H1 (cell line): ENCODE measurements at regions not wholly inside any gene's neighbourhood (a gene's known extent, or its start where the extent isn't known, plus 50 kb on each side); places are given as distances from the start of the nearest gene placed in this dataset.

ENCODE experiments used
- CTCF ChIA-PET: fragments of 300-600 bp; sonication (Branson Sonifier 250); formaldehyde crosslinking; loops from one replicate; lab custom pipeline; 2021; ENCODE audit not compliant: partially characterized antibody; lab: Charles Lee
- POLR2A ChIA-PET: fragments of 300-600 bp; sonication (Branson Sonifier 250); formaldehyde crosslinking; loops from one replicate; lab custom pipeline; 2021; ENCODE audit warnings: inconsistent platforms; ENCODE audit not compliant: partially characterized antibody; lab: Charles Lee
- DNase-seq, 2 experiments: peaks; one replicate each; pipeline versions ENCODE4 v3.0.0 to v3.0.0-alpha.2; 2010 to 2022; ENCODE audit warnings: low spot score in 2 of 2, low read depth in 1 of 2, mixed read lengths in 1 of 2
- FAIRE-seq: peaks from 2 replicates; lab custom pipeline; 2011; peaks lifted over from hg19 to GRCh38; lab: Jason Lieb, UNC
- H2AFZ ChIP-seq: 2 replicates; pipeline ENCODE4 v1.8.1; 2012; ENCODE audit warnings: low read length, inconsistent platforms
- H2AK5ac ChIP-seq: 2 replicates; pipeline ENCODE4 v1.6.1; 2013; ENCODE audit warnings: low read depth, low read length
- H2BK120ac ChIP-seq: replicated peaks from 2 replicates; pipeline ENCODE3; 2013; ENCODE audit warnings: low read depth, low read length, inconsistent platforms
- H2BK12ac ChIP-seq: 2 replicates; pipeline ENCODE4 v1.6.1; 2013; ENCODE audit warnings: low read depth, low read length
- H2BK15ac ChIP-seq: 2 replicates; pipeline ENCODE4 v1.6.1; 2013; ENCODE audit warnings: low read length
- H2BK20ac ChIP-seq: 2 replicates; pipeline ENCODE4 v1.6.1; 2013; ENCODE audit warnings: low read length
- H2BK5ac ChIP-seq: 2 replicates; pipeline ENCODE4 v1.6.1; 2013; ENCODE audit warnings: low read depth, low read length
- H3K14ac ChIP-seq: 2 replicates; pipeline ENCODE4 v1.6.1; 2013; ENCODE audit warnings: inconsistent platforms; ENCODE audit not compliant: insufficient read length
- H3K18ac ChIP-seq: 2 replicates; pipeline ENCODE4 v1.6.1; 2013; ENCODE audit warnings: low read length; ENCODE audit errors: extremely low read depth
- H3K23ac ChIP-seq: 2 replicates; pipeline ENCODE4 v1.6.1; 2013; ENCODE audit warnings: inconsistent platforms; ENCODE audit not compliant: insufficient read length
- H3K23me2 ChIP-seq: 2 replicates; pipeline ENCODE4 v1.6.1; 2013; ENCODE audit warnings: low read depth, low read length
- H3K27ac ChIP-seq: 2 replicates; pipeline ENCODE4 v1.6.1; 2011; ENCODE audit warnings: low read depth, low read length, inconsistent platforms
- H3K27me3 ChIP-seq, 4 experiments: replicated peaks in 1 of 4; 1 replicate in 1 of 4; 2 replicates in 3 of 4; pipeline versions ENCODE4 v1.6.1 to v1.8.1; 2011 to 2013; ENCODE audit warnings: low read length in 3 of 4, mild to moderate bottlenecking in 3 of 4, inconsistent platforms in 2 of 4, mixed read lengths in 2 of 4, moderate library complexity in 1 of 4; ENCODE audit not compliant: control insufficient read depth in 3 of 4, insufficient read depth in 3 of 4; ENCODE audit errors: extremely low read depth in 1 of 4
- H3K36me3 ChIP-seq, 4 experiments: 2 replicates each; pipeline versions ENCODE4 v1.6.1 to v1.8.1; 2011 to 2013; ENCODE audit warnings: mild to moderate bottlenecking in 4 of 4, low read length in 3 of 4, moderate library complexity in 2 of 4, control low read depth in 1 of 4, inconsistent platforms in 1 of 4; ENCODE audit not compliant: insufficient read depth in 4 of 4, control insufficient read depth in 2 of 4
- H3K4ac ChIP-seq: replicated peaks from 2 replicates; pipeline ENCODE3; 2013; ENCODE audit warnings: low read length, low read depth, mixed read lengths, inconsistent platforms; ENCODE audit not compliant: insufficient read length
- H3K4me1 ChIP-seq, 4 experiments: replicated peaks in 1 of 4; 1 replicate in 1 of 4; 2 replicates in 3 of 4; pipeline versions ENCODE4 v1.6.1 to v1.8.1; 2011 to 2013; ENCODE audit warnings: low read length in 3 of 4, inconsistent platforms in 2 of 4, mixed read lengths in 1 of 4; ENCODE audit not compliant: insufficient read depth in 4 of 4, control insufficient read depth in 3 of 4
- H3K4me2 ChIP-seq, 2 experiments: 2 replicates each; pipeline versions ENCODE4 v1.6.1 to v1.8.1; 2011 to 2013; ENCODE audit warnings: low read depth in 2 of 2, low read length in 2 of 2, control low read depth in 1 of 2, inconsistent platforms in 1 of 2, mild to moderate bottlenecking in 1 of 2; ENCODE audit not compliant: insufficient read depth in 1 of 2
- H3K4me3 ChIP-seq, 4 experiments: fragments of 200-600, 300-600 bp in 1 of 4; sonication (generic), shearing (Covaris generic), sonication (Bioruptor Twin) in 1 of 4; 2 replicates each; pipeline versions ENCODE4 v1.5.1 to v1.8.1; 2011 to 2016; ENCODE audit warnings: low read length in 4 of 4, low read depth in 3 of 4, control low read depth in 2 of 4, inconsistent platforms in 2 of 4, mild to moderate bottlenecking in 2 of 4, mixed read lengths in 1 of 4, moderate library complexity in 1 of 4; ENCODE audit not compliant: insufficient read depth in 2 of 4; ENCODE audit errors: extremely low read depth in 1 of 4
- H3K56ac ChIP-seq: replicated peaks from 2 replicates; pipeline ENCODE3; 2013; ENCODE audit warnings: low read depth, mild to moderate bottlenecking, mixed read lengths, low read length, inconsistent platforms; ENCODE audit not compliant: insufficient read length
- H3K79me1 ChIP-seq: 2 replicates; pipeline ENCODE4 v1.6.1; 2013; ENCODE audit warnings: low read depth, low read length, control low read depth
- H3K79me2 ChIP-seq, 2 experiments: 2 replicates each; pipeline versions ENCODE4 v1.6.1 to v1.8.1; 2012 to 2013; ENCODE audit warnings: low read length in 2 of 2, mild to moderate bottlenecking in 2 of 2, inconsistent platforms in 1 of 2; ENCODE audit not compliant: insufficient read depth in 2 of 2, control insufficient read depth in 1 of 2
- H3K9ac ChIP-seq, 4 experiments: replicated peaks in 1 of 4; 1 replicate in 1 of 4; 2 replicates in 3 of 4; pipeline versions ENCODE4 v1.6.1 to v1.8.1; 2011 to 2013; ENCODE audit warnings: low read depth in 3 of 4, low read length in 3 of 4, control low read depth in 2 of 4, mild to moderate bottlenecking in 2 of 4, moderate library complexity in 2 of 4, inconsistent platforms in 1 of 4; ENCODE audit errors: extremely low read depth in 1 of 4
- H3K9me3 ChIP-seq, 2 experiments: 2 replicates each; pipeline versions ENCODE4 v1.6.1 to v1.8.1; 2012 to 2013; ENCODE audit warnings: mild to moderate bottlenecking in 2 of 2, moderate library complexity in 2 of 2, control low read depth in 1 of 2, inconsistent platforms in 1 of 2, low read depth in 1 of 2, low read length in 1 of 2, mixed read lengths in 1 of 2; ENCODE audit not compliant: insufficient read depth in 2 of 2
- H4K20me1 ChIP-seq, 2 experiments: replicated peaks in 1 of 2; 2 replicates each; pipeline versions ENCODE3 to v1.8.1; 2011 to 2013; ENCODE audit warnings: inconsistent platforms in 2 of 2, low read length in 2 of 2, mild to moderate bottlenecking in 1 of 2; ENCODE audit not compliant: insufficient read depth in 2 of 2, control insufficient read depth in 1 of 2
- H4K5ac ChIP-seq: 2 replicates; pipeline ENCODE4 v1.6.1; 2013; ENCODE audit warnings: low read length, low read depth, mixed read lengths, inconsistent platforms; ENCODE audit not compliant: insufficient read length
- H4K8ac ChIP-seq: 2 replicates; pipeline ENCODE4 v1.8.0; 2013; ENCODE audit warnings: mild to moderate bottlenecking, moderate library complexity, low read length, inconsistent platforms; ENCODE audit not compliant: insufficient read depth; ENCODE audit errors: extremely low read depth
- H4K91ac ChIP-seq: replicated peaks from 2 replicates; pipeline ENCODE3; 2013; ENCODE audit warnings: low read length, mixed read lengths, inconsistent platforms; ENCODE audit not compliant: insufficient read length
- CTCF ChIP-seq, 3 experiments: IDR thresholded peaks; 1 replicate in 2 of 3; 2 replicates in 1 of 3; pipeline versions ENCODE4 v1.5.1 to v1.6.1; 2011; ENCODE audit warnings: low read length in 3 of 3, mild to moderate bottlenecking in 3 of 3, inconsistent platforms in 2 of 3, low read depth in 1 of 3, moderate library complexity in 1 of 3; ENCODE audit not compliant: insufficient read depth in 1 of 3; ENCODE audit errors: control extremely low read depth in 1 of 3
- NRF1 ChIP-seq: IDR thresholded peaks from 2 replicates; pipeline ENCODE4 v1.6.1; 2011; ENCODE audit warnings: mild to moderate bottlenecking, low read depth, low read length, improper control_type of control experiment
- POLR2AphosphoS5 ChIP-seq: IDR thresholded peaks from 2 replicates; pipeline ENCODE4 v1.6.1; 2011; ENCODE audit warnings: low read depth, low read length
- SIX5 ChIP-seq: IDR thresholded peaks from 2 replicates; pipeline ENCODE4 v1.6.1; 2011; ENCODE audit warnings: mild to moderate bottlenecking, low read depth, low read length
- SP4 ChIP-seq: IDR thresholded peaks from 2 replicates; pipeline ENCODE4 v1.6.1; 2012; ENCODE audit warnings: low read length, inconsistent platforms
- TAF1 ChIP-seq: IDR thresholded peaks from 2 replicates; pipeline ENCODE4 v1.6.1; 2011; ENCODE audit warnings: mild to moderate bottlenecking, low read depth, low read length
- TBP ChIP-seq: IDR thresholded peaks from 2 replicates; pipeline ENCODE4 v1.6.1; 2011; ENCODE audit warnings: low read depth, low read length, improper control_type of control experiment
- TEAD4 ChIP-seq: IDR thresholded peaks from 2 replicates; pipeline ENCODE4 v1.6.1; 2012; ENCODE audit warnings: low read depth, low read length, inconsistent platforms, mixed read lengths
- WGBS, 2 experiments: shearing (Covaris generic) in 1 of 2; methylation state at CpG; one replicate each; pipeline versions ENCODE4 v1.1.6 to v1.1.7; 2013 to 2015; ENCODE audit warnings: low lambda C conversion rate in 2 of 2, mixed read lengths in 2 of 2, inconsistent platforms in 1 of 2, low coverage in 1 of 2, missing lambda C conversion rate in 1 of 2; ENCODE audit not compliant: insufficient replicate concordance in 2 of 2, insufficient coverage in 1 of 2, insufficient read length in 1 of 2; ENCODE audit errors: extremely low coverage in 1 of 2, missing lambda C conversion rate in 1 of 2; 5-methylcytosine and 5-hydroxymethylcytosine counted together

- H4K8ac ChIP-seq = no peak overlapping the region
- H2BK12ac ChIP-seq = no peak overlapping the region
- TF ChIP-seq SP4 (no peak), SIX5 (peak; percentile 64), NRF1 (no peak), CTCF (IDR thresholded peaks at IDR 0.05; ENCODE audit: control extremely low read depth in 1 of 3, insufficient read depth in 1 of 3, low read depth in 1 of 3, low read length in 3 of 3) (no peak), TEAD4 (peak; percentile 72), TBP (peak; percentile 41; the same call in 1 of the 2 replicates), TAF1 (peak; percentile 54; the same call in 1 of the 2 replicates), POLR2AphosphoS5 (0 out of 2 replicates have a peak, but pooled peaks have one; percentile 32)
- H3K9me3 ChIP-seq = no peaks in the 10 kb centered on the region
- no peak overlapping the region for H2AFZ ChIP-seq
- H4K20me1 ChIP-seq = no peaks in the 10 kb centered on the region
- H3K36me3 ChIP-seq = no peaks in the 10 kb centered on the region; a peak in 1 of 8 replicates
- H3K27ac ChIP-seq = no peak overlapping the region
- H2BK15ac ChIP-seq = no peak overlapping the region
- H3K4me3 ChIP-seq = no peak overlapping the region
- H3K14ac ChIP-seq = no peak overlapping the region
- H3K27me3 ChIP-seq = no peaks in the 10 kb centered on the region
- H3K9ac ChIP-seq = no peak overlapping the region
- ChIA-PET POLR2A (interaction anchor here (0.9 kb wide), 1 partner anchor 14 kb away, joined by 3 read pairs; no protein-coding TSS in a partner anchor), CTCF (interaction anchor here (1.0 to 1.5 kb wide), 6 partner anchors 13 to 392 kb away, joined by 3 to 4 read pairs (median 4); no protein-coding TSS in a partner anchor)
- H2BK5ac ChIP-seq = no peak overlapping the region
- H3K79me1 ChIP-seq = no peaks in the 10 kb centered on the region
- no peak overlapping the region for H2BK20ac ChIP-seq
- no peak overlapping the region for H4K5ac ChIP-seq
- H4K91ac ChIP-seq = no peak overlapping the region
- no peak overlapping the region for H3K56ac ChIP-seq
- H2BK120ac ChIP-seq = no peak overlapping the region
- 73% methylated on average over 5 of the region's 5 CpGs; no CpG with 5 or more reads in 1 of the 2 experiments for WGBS, 2 experiments
- no peak overlapping the region for H2AK5ac ChIP-seq
- DNase-seq = no peak
- no peak overlapping the region for H3K23ac ChIP-seq
- H3K18ac ChIP-seq = 0 out of 2 replicates have a peak overlapping the region, but pooled peaks have one; percentile 43
- H3K4me2 ChIP-seq = 0 out of 4 replicates have a peak overlapping the region, but pooled peaks of 1 of the 2 experiments have one; percentile 4
- H3K4ac ChIP-seq = no peak overlapping the region
- peaks cover 0 to 10% of the 10 kb centered on the region in 2 experiments; a peak in 1 of 4 replicates for H3K79me2 ChIP-seq
- H3K23me2 ChIP-seq = no peaks in the 10 kb centered on the region
- peaks cover 0 to 8% (median 2%) of the 10 kb centered on the region in 4 experiments; a peak in 2 of 7 replicates for H3K4me1 ChIP-seq
- peak; percentile 71 for FAIRE-seq
These were observed 255.1 kb upstream of the MKLN1 start for GRCh38 chr7:131072505-131073091.
